A673 (cell line): ENCODE measurements at regions not wholly inside any gene's neighbourhood (a gene's known extent, or its start where the extent isn't known, plus 50 kb on each side); places are given as distances from the start of the nearest gene placed in this dataset.

Source experiments
- BruUV-seq: library from RNA; stranded (reverse); fragments of 400-500 nt; replicated peaks from 2 replicates; lab custom pipeline; 2021; lab: Mats Ljungman, UMichigan
- CTCF ChIA-PET: fragments of 300-600 bp; sonication (Branson Sonifier 250); formaldehyde crosslinking; loops from one replicate; lab custom pipeline; 2022; ENCODE audit warnings: antibody characterized with exemption; lab: Charles Lee
- POLR2A ChIA-PET: fragments of 300-600 bp; sonication (Branson Sonifier 250); formaldehyde crosslinking; loops from one replicate; lab custom pipeline; 2022; ENCODE audit warnings: antibody characterized with exemption; ENCODE audit not compliant: low non-redundant PET; lab: Charles Lee
- DNase-seq: peaks from one replicate; pipeline ENCODE4 v3.0.0-alpha.2; 2015; ENCODE audit warnings: low spot score
- H3K27ac ChIP-seq: fragments of 200-600 bp; sonication (generic); 2 replicates; pipeline ENCODE4 v1.5.1; 2016; ENCODE audit warnings: mixed run types, low read depth, mild to moderate bottlenecking, mixed read lengths, antibody characterized with exemption, low read length; ENCODE audit not compliant: poor library complexity, severe bottlenecking
- H3K27me3 ChIP-seq: fragments of 200-600 bp; sonication (generic); replicated peaks from 2 replicates; pipeline ENCODE4 v1.6.1; 2017; ENCODE audit warnings: mixed run types, low read depth, mild to moderate bottlenecking, mixed read lengths, antibody characterized with exemption, low read length; ENCODE audit not compliant: insufficient read depth, poor library complexity
- H3K36me3 ChIP-seq: fragments of 200-600 bp; sonication (generic); 2 replicates; pipeline ENCODE4 v1.6.1; 2016; ENCODE audit warnings: mixed run types, mild to moderate bottlenecking, mixed read lengths, antibody characterized with exemption, low read length; ENCODE audit not compliant: insufficient read depth, poor library complexity, severe bottlenecking
- H3K4me1 ChIP-seq: fragments of 200-600 bp; sonication (generic); 2 replicates; pipeline ENCODE4 v1.6.1; 2017; ENCODE audit warnings: mixed run types, mild to moderate bottlenecking, mixed read lengths, antibody characterized with exemption, low read length; ENCODE audit not compliant: insufficient read depth, poor library complexity, severe bottlenecking
- H3K4me3 ChIP-seq: fragments of 200-600 bp; sonication (generic); 2 replicates; pipeline ENCODE4 v1.5.1; 2016; ENCODE audit warnings: low read depth, mixed run types, mild to moderate bottlenecking, mixed read lengths, low read length; ENCODE audit not compliant: poor library complexity, severe bottlenecking
- H3K9me3 ChIP-seq: fragments of 200-600 bp; sonication (generic); 2 replicates; pipeline ENCODE4 v1.6.1; 2016; ENCODE audit warnings: mixed run types, low read depth, mild to moderate bottlenecking, mixed read lengths, antibody characterized with exemption, low read length; ENCODE audit not compliant: poor library complexity, severe bottlenecking
- EZH2 ChIP-seq: fragments of 200-600 bp; sonication (generic); IDR thresholded peaks from 2 replicates; pipeline ENCODE4 v1.6.1; 2017; ENCODE audit warnings: borderline replicate concordance, low read depth, mild to moderate bottlenecking, mixed read lengths, antibody characterized with exemption, low read length; ENCODE audit not compliant: poor library complexity, severe bottlenecking
- intact Hi-C: fragments of 100-400 bp; cut with micrococcal nuclease; formaldehyde crosslinking; loops from one replicate; pipeline ENCODE4 v1.10.0; 2022; ENCODE audit not compliant: unreplicated experiment
- TF ChIP-seq, protein P1 (sequence below): fragments of 300-800, 200-600 bp; sonication (generic); conservative IDR thresholded peaks from 2 replicates; pipeline ENCODE4 v1.5.1; 2017; ENCODE audit warnings: low read depth, mild to moderate bottlenecking, antibody characterized with exemption, low read length, moderate library complexity, mixed read lengths

DNA sequence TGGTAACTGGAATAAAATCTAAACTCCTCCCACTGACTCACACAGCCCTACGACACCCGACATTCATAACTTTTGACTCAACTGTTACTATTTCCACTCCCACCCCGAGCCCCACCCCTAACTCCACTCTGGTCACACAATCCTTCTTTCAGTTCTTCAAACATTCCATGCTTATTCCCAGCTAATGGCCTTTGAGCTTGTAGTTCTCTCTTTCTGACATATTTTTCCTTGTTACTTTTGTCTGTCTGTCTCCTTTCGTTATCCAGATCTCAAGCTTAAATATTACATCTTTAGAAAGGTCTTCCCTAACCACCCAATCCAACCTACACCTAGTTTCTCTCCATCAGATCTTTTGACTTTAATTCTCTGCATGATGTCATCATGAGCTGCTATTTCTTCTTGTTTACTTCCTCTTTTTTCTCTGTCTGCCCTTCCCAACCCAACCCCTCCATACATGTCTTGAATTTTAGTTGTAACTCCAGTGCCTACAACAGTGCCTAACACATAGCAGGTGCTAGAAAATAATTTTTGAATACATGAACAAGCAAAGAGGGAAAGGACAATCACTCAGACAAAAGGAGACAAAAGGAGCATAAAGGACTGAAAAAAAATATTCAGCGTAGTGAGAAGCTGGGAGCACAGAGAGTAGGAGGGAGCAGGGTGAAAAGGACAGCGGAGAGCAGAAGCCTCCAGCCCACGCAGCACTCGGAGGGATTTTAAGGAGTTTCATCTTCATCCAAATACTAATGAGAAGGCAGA lies 65.2 kb upstream of the SMIM36 start:
- no TSS peak for BruUV-seq

DNA sequence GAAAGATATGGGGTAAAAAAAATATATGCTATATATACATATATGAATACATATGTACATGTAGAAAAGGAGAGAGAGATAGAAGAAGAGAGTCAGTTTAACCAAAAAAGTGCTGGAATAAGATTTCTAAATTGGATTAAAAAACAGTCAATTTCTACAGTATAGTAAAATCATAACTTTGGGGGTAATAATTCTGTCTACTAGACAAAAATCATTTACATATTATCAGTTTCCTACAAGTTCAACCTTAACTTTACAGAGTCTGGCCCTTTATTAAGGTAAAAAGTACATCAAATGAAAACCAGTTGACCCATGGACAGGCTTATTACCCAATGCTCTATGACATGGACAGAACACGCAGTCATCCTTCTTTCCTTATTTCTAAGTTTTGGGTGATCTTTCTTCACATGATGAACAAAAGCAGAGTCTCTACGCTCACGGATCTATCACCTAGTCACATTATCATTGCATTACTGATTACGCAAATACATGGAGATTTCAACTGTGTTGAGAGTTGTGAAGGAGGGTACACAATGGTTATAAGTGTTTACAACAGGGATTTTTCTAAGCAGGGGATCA lies 63.9 kb upstream of the SMIM36 start:
- H3K27me3 ChIP-seq, result no peaks in the 10 kb centered on the region
- intact Hi-C loops, result no loop called here
- ChIA-PET POLR2A (no interaction called here), CTCF (no interaction called here)
- no TSS peak for BruUV-seq
- H3K4me3 ChIP-seq, result no peak overlapping the region
- H3K27ac ChIP-seq, result no peak overlapping the region
- TF ChIP-seq EZH2, result no peak
- TF ChIP-seq, protein P1, sequence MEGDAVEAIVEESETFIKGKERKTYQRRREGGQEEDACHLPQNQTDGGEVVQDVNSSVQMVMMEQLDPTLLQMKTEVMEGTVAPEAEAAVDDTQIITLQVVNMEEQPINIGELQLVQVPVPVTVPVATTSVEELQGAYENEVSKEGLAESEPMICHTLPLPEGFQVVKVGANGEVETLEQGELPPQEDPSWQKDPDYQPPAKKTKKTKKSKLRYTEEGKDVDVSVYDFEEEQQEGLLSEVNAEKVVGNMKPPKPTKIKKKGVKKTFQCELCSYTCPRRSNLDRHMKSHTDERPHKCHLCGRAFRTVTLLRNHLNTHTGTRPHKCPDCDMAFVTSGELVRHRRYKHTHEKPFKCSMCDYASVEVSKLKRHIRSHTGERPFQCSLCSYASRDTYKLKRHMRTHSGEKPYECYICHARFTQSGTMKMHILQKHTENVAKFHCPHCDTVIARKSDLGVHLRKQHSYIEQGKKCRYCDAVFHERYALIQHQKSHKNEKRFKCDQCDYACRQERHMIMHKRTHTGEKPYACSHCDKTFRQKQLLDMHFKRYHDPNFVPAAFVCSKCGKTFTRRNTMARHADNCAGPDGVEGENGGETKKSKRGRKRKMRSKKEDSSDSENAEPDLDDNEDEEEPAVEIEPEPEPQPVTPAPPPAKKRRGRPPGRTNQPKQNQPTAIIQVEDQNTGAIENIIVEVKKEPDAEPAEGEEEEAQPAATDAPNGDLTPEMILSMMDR, result no peak
- peaks cover 17% of the 10 kb centered on the region for H3K4me1 ChIP-seq
- H3K36me3 ChIP-seq, result no peaks in the 10 kb centered on the region
- no peaks in the 10 kb centered on the region for H3K9me3 ChIP-seq
- DNase-seq, result no peak

More for the DNA sequence above, 65.2 kb upstream of the SMIM36 start:
- intact Hi-C loops, result no loop called here
- peaks cover 17% of the 10 kb centered on the region for H3K4me1 ChIP-seq
- POLR2A ChIA-PET, result no interaction called here
- DNase-seq, result no peak
- peak overlapping the region; percentile 66 for H3K27ac ChIP-seq
- no peaks in the 10 kb centered on the region for H3K9me3 ChIP-seq
- no peaks in the 10 kb centered on the region for H3K27me3 ChIP-seq
- CTCF ChIA-PET, result no interaction called here
- TF ChIP-seq, protein P1, result no peak
- no peak for TF ChIP-seq EZH2
- H3K4me3 ChIP-seq, result peak overlapping the region; percentile 22
- no peaks in the 10 kb centered on the region for H3K36me3 ChIP-seq

DNA sequence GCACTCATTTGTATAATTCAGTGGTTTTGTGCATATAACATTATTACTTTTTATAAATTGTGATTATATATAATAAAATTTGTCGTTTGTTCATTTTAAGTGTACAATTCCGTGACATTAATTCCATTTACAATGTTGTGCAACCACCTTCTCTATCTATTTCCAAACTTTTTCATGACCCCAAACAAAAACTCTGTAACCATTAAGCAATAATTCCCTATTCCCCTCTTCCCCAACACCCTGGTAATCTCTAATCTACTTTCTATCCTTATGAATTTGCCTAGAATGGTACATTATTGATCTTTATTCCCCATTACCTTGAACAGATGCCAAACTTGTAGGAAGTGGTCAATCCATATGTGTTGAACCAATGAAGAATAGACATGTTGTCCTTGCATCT lies 61.3 kb upstream of the SMIM36 start:
- Histone ChIP-seq H3K4me1 (peaks cover 14% of the 10 kb centered on the region), H3K36me3 (no peaks in the 10 kb centered on the region), H3K9me3 (no peaks in the 10 kb centered on the region), H3K27me3 (peaks cover under 1% of the 10 kb centered on the region), H3K4me3 (no peak overlapping the region), H3K27ac (no peak overlapping the region)
- intact Hi-C loops, result no loop called here
- TF ChIP-seq EZH2, result no peak
- TF ChIP-seq, protein P1, result no peak
- POLR2A ChIA-PET, result no interaction called here
- no TSS peak for BruUV-seq
- CTCF ChIA-PET, result no interaction called here
- no peak for DNase-seq
